Hematopoietic multipotent progenitor cell treated with erythropoietin and hydrocortisone succinate and interleukin-3 and kit ligand, for 15 days (in vitro differentiated cells): ENCODE measurements at regions not wholly inside any gene's neighbourhood (a gene's known extent, or its start where the extent isn't known, plus 50 kb on each side); places are given as distances from the start of the nearest gene placed in this dataset.

ENCODE experiments used
- DNase-seq: peaks from one replicate; pipeline ENCODE4 v3.0.0-alpha.2; 2015; ENCODE audit warnings: low spot score

DNA sequence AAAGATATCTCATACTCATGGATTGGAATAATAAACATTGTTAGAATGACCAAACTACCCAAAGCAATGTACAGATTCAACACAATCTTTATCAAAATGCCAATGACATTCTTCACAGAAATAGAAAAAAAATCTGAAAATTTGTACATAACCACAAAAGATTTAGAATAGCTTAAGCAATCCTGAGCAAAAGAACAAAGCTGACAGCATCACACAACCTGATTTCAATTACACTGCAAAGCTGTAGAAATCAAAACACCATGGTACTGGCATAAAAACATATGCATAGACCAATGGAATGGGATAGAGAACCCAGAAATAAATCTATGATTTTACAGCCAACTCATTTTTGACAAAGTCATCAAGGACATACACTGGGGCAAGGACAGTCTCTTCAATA lies 130.0 kb upstream of the TMEM72 start:
- no peak for DNase-seq

DNA sequence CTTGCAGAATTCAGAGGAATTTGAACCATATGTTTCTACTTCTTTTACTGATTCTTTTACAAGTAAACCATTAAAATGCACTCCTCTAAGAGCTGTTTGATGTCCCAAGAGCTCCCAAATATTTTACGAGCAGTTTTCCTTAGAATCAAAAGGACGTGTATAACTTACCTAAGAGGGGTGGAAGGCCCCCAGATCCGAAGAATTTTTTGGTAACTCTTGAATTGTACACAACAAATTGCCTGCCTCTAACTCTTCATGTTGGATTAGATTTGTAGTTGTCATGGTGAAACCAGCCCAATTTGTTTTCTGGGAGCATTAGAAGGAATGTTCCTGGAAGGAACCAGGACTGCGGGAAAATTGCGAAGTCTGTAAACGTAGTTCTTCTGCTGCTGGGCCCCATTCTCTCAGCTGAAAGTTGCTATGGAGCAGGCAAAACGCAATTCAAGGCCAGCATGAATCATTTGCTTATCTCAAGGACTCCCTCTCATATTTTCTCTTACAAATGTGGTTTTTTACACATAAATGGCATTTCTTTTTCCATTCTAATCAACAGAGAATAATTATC lies 124.8 kb upstream of the TMEM72 start:
- DNase-seq, result no peak

DNA sequence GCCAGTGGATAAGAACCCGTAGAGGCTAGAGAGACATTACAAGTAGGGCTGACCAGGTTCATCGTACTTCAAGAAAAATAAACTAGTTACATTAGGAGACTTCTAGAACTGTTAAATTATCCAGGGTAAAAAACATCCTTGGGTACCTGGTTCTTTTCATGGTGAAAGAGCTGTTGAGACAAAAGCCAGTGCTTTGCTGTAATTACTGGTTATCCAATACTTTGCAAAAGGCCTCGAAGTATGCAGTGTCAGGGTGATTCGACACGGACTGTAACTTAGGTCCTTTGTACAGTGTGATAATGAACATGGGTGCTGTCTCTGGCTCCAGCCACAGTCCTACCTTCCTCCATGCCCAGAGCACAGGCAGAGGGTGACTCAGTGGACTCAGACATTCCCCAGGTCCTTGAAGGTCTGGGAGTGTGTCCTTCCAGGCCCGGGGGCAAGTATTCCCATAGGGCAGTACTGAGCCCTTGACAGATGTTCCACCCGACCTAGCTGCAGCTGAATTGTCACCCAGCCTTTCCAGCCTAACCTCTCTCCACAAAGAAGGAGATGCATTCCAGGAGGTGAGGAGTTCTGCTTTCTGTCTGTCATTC lies 123.6 kb upstream of the TMEM72 start:
- no peak for DNase-seq

DNA sequence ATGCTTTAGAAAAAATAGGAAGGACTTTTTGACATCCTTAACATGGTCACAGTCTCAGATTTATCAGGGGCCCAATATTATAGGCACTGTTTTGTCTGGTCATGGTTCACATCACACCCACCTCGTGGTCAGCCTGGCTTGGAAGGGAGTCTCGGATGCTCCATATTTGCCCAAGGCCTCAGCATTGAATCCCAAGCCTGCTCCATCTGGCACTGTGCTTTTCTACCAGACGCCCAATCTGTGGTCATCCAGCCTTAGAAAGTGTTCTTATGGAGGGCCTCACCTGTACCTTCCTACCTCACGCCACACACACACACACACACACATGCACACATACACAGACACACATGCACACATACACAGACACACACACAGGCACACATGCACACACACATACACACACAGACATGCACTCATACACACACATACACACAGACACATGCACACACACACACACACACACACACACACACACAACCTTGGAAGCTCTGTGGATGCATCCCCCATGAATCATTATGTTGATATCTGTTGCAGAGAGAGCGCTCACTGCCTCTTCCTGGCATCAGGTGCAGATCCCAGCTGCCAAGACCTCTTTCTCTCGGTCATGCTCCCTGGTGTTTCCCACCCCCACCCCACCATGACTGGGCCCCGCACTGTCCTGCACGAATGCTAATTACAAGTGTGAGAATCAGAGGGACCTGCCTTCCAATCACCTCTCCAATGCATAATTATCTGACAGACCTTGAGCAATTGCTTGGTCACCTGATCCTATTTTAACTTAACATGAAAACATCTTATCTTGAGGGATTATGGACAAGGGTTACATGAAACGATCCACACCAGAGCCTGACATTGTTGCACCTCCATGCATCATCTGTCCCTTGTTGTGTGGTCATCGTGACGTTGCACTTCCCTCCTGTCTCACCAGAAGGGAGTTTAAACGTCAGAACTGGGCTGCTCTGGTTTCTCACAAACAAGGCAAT lies 122.7 kb upstream of the TMEM72 start:
- no peak for DNase-seq

DNA sequence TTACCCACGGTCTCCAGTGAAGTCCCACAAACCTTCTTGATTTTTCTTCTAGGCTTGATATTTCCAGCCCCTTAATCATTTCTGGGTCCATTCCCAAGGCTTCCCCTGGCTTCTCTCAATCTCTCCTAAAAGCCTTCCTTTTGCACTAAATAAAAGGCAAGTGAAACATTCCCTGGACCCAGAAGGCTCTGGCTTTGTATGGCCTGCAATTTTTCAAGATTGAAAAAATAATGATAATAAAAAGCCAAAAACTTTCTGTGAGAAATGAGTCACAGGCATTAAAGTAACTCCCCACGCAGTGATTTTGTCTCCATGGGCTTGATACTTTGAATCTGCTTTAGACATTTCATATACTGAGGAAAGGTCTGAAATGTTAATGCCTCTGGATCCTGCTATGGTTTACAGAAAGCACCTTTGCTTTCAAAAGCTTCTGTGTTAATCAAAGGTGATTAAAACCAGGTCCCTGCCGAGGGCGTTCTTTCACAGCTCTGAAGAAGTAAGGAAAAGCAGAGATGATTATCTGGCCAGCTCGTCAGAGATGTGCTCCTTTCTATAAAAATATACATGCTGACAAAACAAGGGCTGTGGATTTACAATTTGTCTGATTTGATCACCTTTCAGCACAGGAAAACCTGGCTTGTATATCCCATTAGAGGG lies 118.9 kb upstream of the TMEM72 start:
- no peak for DNase-seq

DNA sequence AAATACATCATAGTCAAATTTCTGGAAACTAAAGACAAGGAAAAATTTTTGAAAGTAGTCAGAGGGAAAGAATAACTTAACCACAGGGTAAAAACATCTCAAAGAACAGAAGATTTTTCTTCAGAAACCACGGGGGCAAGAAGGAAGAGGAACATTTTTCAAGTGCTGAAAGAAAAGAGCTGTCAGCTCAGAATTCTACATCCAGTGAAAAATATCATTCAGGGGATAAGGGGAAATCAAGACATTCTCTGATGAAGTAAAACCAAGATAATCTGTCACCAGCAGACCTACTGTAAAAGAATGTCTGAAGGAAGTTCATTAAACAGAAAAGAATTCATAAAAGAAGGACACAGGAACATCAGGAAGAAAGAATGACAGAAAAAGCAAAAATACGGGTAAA lies 111.2 kb upstream of the TMEM72 start:
- DNase-seq, result no peak

DNA sequence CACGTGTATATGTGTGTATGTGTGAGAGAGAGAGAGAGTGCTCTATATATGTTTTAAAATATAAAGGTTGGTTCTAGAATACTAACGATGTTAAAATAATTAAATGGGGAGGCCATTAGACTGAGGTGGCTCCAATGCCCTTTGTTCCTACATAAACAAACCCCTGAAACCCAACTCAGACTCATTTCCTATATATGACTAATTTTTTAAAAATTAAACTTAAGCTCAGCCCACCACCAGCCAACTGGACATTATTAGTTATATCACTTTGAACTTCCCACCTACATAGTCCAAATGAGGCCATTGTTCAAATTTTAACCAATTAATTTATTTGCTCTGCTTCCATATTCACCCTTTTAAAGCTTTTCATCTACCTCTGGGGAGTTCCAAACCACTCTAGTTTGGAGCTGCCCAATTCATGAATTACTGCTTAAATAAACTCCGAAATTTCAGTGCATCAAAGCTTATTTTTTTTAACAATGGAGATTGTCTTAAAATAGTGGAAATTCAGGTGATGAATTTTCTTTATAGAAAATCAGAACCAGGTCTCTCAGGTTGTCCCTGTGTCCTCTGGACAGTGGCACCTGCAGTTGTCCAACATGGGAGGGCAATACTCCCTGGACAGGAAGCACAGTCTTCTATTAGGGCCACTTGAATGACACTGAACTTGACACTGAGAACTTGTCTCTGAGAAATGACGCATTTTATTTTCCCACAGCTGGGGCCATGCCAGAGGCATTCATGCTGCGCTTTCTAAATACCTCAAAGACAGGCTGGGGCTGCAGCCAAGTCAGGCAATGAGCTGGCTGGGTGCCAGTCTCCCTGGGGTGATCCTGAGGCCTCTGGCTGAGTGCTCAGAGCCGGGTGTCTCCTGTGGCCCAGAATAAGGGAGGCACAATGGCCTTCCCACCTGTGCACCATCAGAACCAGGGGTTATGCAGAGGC lies 109.5 kb upstream of the TMEM72 start:
- no peak for DNase-seq

DNA sequence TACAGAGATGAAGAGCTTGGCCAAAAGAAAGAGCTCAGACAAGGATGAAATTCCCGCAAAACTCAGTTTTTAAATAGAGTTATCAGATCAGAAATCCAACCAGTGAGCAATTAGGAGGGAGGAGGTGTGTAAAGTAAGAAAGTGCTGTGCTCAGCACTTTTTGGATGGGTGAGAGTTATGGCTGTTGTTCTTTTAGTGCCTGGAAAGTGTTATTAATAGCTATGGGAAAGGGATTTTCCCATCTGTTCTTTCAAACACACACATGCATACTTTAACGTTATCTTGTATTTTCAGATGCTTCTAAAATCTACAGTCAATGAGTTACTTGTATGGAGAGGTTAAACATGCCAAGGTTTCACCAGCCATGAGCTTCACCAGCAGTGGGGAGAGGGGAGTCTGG lies 107.3 kb upstream of the TMEM72 start:
- no peak for DNase-seq

DNA sequence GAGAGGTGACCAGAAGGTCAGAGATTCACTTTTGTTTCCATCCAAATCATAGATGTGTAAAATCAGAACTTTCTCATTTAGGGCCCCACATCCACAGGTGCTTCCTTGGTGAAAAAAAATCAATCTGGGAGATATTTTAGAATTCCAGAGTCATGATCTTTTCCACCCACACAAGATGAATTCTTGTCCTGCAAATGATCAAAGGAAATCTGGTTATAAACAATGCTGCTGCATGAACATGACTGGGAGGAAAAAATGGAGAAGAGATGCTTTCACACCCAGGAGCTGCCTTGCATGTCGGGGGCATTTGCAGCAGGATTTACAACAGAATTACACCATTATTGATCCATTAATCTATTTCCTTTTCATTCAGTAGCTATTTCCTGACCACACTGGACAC lies 106.5 kb upstream of the TMEM72 start:
- no peak for DNase-seq

DNA sequence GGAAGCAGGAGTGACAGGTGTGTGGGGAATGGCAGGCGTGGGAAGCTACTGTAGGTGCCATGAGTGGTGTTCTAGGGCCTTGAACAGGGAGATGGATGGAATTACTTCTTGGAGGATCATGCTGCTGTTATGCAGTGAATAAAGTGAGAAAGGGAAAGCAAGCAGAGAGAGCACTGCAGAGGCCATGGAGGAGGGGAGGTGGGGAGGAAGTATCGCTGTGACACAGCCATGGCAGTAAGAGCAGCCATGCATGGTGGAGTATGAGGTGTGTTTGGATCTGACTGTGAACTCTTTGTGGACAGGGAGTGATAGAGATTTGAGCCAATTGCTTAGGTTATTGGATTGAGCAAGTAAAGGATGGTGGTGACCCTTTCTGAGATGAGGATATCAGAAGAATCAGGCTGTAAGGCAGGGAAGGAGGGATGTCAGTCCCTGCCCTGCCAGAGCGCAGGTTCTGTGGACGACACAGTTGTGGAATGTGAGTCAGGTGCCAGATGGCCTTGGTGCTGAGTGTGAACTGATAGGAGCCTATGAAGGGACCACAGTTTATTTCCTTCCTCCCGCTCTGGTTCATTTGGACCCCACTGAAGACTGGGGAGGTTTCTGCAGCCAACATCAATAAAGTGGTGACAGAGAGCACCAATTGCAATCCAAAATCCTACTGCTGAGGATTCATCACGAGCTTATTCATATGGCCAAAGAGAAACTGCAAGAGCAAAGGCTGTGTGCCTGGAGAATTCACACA lies 105.5 kb upstream of the TMEM72 start:
- DNase-seq, result no peak

DNA sequence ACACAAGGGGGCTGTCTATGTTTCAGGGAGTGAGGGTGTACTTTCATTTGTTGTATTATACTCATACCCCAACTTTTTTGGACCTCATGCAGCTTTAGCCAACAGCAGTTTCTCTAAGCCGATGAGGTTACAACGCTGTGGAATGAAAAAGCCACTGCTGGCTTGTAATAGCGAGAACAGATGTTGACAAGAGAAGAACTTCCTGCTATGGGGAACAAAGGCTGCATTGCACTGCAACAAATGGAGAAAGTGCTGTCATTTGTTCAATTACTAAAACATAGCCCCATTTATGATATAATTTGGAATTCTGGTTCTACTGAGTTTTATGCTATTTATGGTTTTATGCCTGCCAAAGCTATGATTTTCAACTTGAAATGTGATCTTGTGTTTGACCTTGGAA lies 104.2 kb upstream of the TMEM72 start:
- DNase-seq, result no peak

DNA sequence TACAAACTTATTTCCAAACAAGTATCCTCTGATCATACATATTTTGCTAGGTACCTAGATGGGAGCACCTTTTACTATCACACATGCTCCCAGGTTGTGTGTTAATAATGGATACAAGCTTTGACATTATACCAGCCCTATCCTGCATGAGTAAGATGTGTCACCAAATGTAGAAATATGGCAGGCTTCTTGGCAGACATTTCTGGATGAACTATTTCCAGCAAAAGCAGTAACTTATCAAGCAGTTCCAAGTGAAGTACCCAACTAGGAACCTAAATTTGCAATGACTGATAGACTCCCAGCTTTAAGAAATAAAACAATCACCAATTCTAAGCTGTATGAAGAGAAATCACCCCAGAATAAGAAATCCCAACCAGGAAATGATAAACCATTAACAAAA lies 103.7 kb upstream of the TMEM72 start:
- DNase-seq, result no peak

DNA sequence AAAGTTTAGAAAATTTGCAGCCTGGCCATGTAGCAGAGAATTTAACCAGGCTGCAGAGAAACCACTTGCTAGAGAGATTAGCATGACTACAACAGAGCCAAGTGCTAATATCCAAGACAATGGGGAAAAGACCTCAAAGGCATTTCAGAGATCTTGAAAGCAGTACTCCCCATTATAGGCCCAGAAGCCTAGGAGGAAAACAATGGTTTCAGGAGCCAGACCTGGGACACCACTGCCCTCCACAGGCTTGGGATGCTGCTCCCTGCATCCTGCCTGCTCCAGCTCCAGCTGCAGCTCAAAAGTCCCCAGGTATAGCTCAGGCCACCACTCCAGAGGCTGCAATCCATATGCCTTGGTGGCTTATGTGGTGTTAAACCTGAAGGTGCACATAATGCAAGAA lies 101.5 kb upstream of the TMEM72 start:
- DNase-seq, result no peak

DNA sequence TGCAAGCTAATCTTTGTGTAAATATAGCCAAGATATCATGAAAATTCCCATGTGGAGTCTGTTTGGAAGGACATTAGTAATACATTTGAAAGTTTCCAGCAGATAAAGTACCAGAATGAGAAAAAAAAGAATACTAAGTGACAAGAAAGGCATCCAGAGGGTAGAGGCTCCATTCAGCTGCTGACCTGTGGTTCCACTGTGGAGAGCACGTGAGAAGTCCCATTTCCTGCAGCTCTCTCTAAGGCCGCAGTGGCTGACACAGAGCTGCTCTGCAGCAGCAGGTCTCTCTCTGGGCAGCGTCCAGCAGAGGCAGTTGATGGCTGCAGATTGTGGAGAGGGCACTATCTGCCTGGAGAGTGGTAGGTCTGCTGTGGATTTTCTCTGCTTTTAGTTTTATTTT lies 100.1 kb upstream of the TMEM72 start:
- no peak for DNase-seq

DNA sequence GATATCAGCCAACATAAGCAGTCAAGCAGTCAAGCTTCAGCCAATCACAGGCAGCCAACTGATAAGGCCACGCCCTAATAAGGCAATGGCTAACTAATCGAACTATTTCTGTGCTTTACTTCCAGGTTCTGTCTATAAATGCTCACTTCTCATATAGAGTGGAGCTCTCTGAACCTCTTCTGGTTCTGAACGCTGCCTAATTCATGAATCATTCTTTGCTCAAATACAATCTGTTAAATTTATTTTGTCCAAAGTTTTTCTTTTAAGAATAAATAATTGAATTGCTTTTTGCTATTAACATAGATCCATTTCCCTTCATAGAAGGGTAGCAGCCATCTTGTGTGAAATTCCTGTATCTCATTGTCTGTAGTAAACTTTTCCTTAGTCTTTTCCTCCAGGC lies 97.9 kb upstream of the TMEM72 start:
- no peak for DNase-seq

DNA sequence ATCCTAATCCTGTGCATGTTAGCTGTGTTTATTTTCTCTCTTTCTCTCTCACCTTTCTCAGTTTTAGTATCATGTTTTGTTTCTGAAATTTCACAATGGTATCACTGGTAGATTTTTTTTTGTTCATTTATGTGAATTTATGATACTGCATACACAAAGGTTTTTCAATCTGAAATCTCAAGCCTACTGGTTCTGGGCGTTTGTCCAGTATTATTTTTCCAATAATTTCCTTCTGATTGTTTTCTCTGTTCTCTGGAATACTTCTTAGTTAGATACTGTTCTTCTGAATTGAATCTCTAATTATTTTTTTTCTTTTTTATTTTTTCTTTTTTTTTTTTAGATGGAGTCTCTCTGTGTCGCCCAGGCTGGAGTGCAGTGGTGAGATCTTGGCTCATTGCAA lies 96.2 kb upstream of the TMEM72 start:
- no peak for DNase-seq

DNA sequence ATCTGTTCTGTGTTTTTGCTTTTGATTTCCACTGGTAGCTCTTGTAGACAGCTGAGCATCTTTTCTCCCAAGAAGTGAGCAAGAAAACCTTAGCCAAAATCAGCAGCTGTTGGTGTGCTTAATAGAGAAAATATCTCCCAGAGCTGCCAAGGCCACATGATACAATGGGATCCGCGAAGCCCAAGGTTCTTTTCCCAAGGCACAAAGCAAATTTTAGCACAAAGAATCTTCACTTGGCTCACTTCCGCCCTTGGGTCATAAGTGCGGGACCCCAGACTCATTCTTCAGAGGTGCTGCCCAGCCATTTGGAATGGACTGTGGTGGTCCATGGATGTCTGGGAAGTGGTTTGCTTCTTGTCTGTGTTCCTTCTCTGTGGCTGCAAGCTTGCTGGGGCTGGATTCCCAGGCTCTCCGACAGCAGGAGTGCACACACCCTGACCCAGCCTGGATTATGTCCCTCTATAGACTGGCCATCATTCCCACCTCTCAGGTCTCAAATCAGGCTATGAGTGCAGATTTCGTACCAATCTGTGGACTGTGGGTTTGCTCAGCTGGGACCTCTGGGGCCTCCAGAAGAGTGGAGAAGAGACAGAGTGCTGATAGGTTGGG lies 93.0 kb upstream of the TMEM72 start:
- DNase-seq, result no peak

DNA sequence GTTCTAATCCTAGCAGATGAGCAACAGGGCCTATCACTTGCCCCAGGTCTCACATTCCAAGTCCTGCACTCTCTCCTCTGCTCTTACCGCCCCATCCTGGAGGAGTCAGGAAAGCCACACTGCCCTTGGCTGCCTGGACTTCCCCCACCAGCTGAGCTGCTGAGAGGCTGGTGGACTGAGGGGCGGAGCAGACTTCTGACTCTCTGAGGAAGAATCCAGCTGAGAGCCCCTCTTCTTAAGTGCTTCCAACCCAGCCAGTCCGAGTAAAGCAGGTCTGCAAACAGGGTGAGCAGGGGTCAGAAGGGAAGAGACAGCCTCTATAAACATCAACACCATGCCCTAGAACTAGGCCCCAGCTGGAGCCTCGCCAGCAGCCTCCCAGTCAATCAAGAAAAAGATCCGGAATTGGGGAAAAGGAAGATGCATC lies 92.4 kb upstream of the TMEM72 start:
- DNase-seq, result no peak

DNA sequence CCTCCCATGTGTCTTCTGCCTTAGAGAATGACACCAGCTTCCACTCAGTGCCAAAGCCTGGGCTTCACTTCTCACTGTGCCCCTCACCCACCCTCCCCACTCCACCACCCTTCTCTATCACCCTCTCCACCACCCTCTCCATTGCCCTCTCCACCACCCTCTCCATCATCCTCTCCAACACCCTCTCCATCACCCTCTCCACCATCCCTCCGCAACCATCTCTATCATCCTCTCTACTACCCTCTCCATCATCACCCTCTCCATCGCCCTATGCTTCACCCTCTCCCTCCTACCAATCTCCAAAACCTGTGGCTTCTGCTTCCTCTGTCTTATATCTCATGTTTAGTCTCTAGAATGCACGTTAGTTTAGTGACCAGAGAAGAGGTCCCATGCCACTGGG lies 91.0 kb upstream of the TMEM72 start:
- DNase-seq, result no peak

DNA sequence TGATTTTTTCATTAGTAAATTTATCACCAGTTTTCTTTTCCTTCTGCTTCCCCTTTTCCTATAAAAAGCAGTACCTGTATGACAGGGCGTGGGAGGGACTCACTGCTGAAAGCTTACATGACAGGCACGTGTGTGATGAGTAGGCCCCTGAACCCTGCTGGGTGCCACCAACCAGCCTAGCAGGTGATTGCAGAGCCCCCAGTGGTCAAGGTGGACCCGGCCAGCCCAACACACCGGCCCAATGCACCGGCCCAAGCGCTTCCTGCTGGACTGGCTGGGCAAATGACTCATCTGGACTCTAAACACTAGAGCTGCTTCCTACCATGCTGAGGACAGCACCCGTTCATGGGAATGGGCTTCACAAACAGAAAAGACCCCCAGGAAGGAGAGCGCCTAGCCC lies 89.8 kb upstream of the TMEM72 start:
- no peak for DNase-seq

DNA sequence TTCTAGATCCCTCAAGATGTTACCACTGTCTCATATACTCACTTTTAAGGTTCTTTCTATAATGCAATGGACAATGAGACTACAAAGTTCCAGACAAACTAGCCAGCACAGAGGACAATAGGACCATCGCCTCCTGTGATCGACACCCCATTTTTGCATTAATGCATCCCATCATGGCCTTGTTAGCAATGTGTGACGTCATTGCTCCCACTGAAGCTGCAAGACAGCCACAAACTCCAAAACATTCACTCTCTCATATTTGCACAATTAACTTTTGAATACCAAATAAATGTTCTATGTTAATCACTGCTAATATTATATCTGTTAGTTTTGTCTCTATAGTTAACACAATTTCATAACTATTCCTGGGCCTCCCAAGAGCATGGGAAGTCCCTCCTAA lies 88.8 kb upstream of the TMEM72 start:
- DNase-seq, result no peak
